Lung (tissue), 11 donors: ENCODE measurements at regions not wholly inside any gene's neighbourhood (a gene's known extent, or its start where the extent isn't known, plus 50 kb on each side); places are given as distances from the start of the nearest gene placed in this dataset.

Experiments
- ATAC-seq: fragments of 200-7000 bp; cut with Tn5 transposase; one replicate; pipeline ENCODE4 v1.9.1; 2020; ENCODE audit warnings: moderate number of reproducible peaks; ENCODE audit not compliant: insufficient read depth, low FRiP score
- DNase-seq, 3 donors: peaks; one replicate each; pipeline ENCODE4 v3.0.0-alpha.2; 2013 to 2017
- H3K27ac ChIP-seq, 2 donors: one replicate each; pipeline ENCODE4 v1.5.1; 2013; ENCODE audit warnings: mild to moderate bottlenecking in 2 of 2, moderate library complexity in 2 of 2, control low read depth in 1 of 2, inconsistent platforms in 1 of 2, low read depth in 1 of 2, low read length in 1 of 2
- H3K27me3 ChIP-seq, 3 donors: one replicate each; pipeline ENCODE4 v1.5.1; 2013; ENCODE audit warnings: low read length in 2 of 3; ENCODE audit not compliant: control insufficient read depth in 3 of 3, insufficient read depth in 3 of 3
- H3K36me3 ChIP-seq, 4 donors: one replicate each; pipeline ENCODE4 v1.5.1; 2013; ENCODE audit warnings: low read length in 4 of 4, mild to moderate bottlenecking in 1 of 4, moderate library complexity in 1 of 4; ENCODE audit not compliant: control insufficient read depth in 4 of 4, insufficient read depth in 4 of 4
- H3K4me1 ChIP-seq, 5 donors: one replicate each; pipeline ENCODE4 v1.5.1; 2013; ENCODE audit warnings: low read length in 5 of 5, mild to moderate bottlenecking in 2 of 5, moderate library complexity in 1 of 5; ENCODE audit not compliant: control insufficient read depth in 5 of 5, insufficient read depth in 5 of 5
- H3K4me3 ChIP-seq: one replicate; pipeline ENCODE4 v1.5.1; 2013; ENCODE audit warnings: mild to moderate bottlenecking, control low read depth, moderate library complexity
- H3K9ac ChIP-seq, 2 donors: one replicate each; pipeline ENCODE4 v1.5.1; 2013; ENCODE audit warnings: low read length in 2 of 2, control low read depth in 1 of 2; ENCODE audit not compliant: insufficient read depth in 1 of 2
- H3K9me3 ChIP-seq, 4 donors: one replicate each; pipeline ENCODE4 v1.5.1; 2013; ENCODE audit warnings: low read length in 3 of 4, mild to moderate bottlenecking in 1 of 4, moderate library complexity in 1 of 4; ENCODE audit not compliant: control insufficient read depth in 4 of 4, insufficient read depth in 3 of 4
- WGBS, 2 donors: extraction: QIAGEN DNeasy Blood & Tissue Kit; methylation state at CpG; one replicate each; pipeline ENCODE4 v1.1.7; 2013; 5-methylcytosine and 5-hydroxymethylcytosine counted together
- TF ChIP-seq, protein P1 (sequence below): IDR thresholded peaks from 2 replicates; pipeline ENCODE4 v1.5.1; 2012; ENCODE audit warnings: mild to moderate bottlenecking; ENCODE audit errors: control extremely low read depth, extremely low read depth
- donor health status: control.
- donor health status: control.
- donor health status: Bipolar disorder and iron deficiency.
- donor health status: healthy.
- donor health status: DM: yes; HTN: yes; CAD: no.

DNA sequence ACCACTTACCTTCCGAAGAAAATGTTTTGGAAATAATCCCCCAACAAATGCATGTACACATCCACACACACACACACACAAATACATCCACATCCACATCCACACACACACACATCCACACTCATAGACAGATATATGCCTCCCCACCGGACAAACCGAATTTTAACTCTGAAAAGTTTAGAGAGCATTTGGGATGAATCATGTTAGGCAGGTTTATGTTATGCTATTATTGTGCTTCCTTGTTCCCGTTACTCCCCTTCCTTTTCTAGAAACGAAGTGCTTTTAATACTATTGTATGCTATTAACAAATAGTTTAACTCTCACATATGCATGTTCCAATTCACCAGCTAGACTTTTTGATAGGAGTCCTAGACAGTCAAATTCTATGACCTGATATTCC lies 91.5 kb downstream of the FAS start:
- TF ChIP-seq, protein P1, sequence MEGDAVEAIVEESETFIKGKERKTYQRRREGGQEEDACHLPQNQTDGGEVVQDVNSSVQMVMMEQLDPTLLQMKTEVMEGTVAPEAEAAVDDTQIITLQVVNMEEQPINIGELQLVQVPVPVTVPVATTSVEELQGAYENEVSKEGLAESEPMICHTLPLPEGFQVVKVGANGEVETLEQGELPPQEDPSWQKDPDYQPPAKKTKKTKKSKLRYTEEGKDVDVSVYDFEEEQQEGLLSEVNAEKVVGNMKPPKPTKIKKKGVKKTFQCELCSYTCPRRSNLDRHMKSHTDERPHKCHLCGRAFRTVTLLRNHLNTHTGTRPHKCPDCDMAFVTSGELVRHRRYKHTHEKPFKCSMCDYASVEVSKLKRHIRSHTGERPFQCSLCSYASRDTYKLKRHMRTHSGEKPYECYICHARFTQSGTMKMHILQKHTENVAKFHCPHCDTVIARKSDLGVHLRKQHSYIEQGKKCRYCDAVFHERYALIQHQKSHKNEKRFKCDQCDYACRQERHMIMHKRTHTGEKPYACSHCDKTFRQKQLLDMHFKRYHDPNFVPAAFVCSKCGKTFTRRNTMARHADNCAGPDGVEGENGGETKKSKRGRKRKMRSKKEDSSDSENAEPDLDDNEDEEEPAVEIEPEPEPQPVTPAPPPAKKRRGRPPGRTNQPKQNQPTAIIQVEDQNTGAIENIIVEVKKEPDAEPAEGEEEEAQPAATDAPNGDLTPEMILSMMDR: no peak
- ATAC-seq (no peak), DNase-seq (no peak)
- Histone ChIP-seq H3K36me3 (no peaks in the 10 kb centered on the region), H3K4me3 (no peak overlapping the region), H3K4me1 (peaks cover 0 to 2% (median under 1%) of the 10 kb centered on the region in 5 donors), H3K9ac (no peak overlapping the region), H3K27me3 (no peaks in the 10 kb centered on the region), H3K27ac (no peak overlapping the region), H3K9me3 (no peaks in the 10 kb centered on the region)
- WGBS, 2 donors: 63 to 69% methylated on average over 5 of the region's 5 CpGs

DNA sequence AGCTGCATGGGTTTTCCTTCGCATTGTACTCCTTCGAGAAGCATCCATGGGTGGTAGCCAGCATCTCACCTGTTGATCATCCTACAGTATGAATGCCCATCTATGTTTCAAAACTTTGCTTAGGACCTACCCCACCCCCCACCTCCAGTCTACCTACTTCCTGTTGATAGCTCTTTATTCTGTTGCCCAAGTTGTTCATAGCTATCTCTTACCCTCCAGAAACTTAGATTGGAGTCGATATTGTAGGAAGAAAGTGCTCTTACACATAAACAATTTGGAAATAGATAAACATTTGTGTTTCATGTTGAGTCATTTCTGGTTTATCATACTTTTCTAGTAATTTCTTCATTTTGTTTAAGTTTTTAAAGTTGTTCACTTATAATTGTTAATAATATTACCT lies 90.1 kb downstream of the FAS start:
- ATAC-seq (no peak), DNase-seq (no peak)
- Histone ChIP-seq H3K9ac (no peak overlapping the region), H3K27ac (no peak overlapping the region), H3K4me1 (peaks cover 0 to 2% (median 0%) of the 10 kb centered on the region in 5 donors), H3K9me3 (no peaks in the 10 kb centered on the region), H3K4me3 (no peak overlapping the region), H3K36me3 (no peaks in the 10 kb centered on the region), H3K27me3 (no peaks in the 10 kb centered on the region)
- 62 to 64% methylated on average over 3 of the region's 3 CpGs for WGBS, 2 donors
- TF ChIP-seq, protein P1: no peak

DNA sequence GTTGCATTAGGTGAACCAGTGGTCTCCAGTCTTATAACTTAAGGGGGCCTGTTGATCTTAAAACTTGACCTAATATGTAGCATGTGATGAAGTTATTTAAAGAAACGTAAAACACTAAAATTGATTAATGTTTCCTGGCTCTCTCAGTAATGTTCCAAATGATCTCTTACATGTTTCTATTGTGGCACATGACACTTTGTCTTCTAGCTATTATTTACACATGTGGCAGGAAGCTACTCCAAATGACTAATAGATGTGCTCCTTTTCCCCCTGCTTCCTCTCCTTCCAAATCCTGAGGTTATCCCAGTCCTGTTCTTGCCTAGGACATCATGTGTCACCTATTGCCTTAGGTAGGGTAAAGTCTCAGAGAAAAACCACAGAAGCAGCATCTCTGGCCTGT lies 89.4 kb downstream of the FAS start:
- Histone ChIP-seq H3K4me1 (peaks cover 0 to 2% (median 0%) of the 10 kb centered on the region in 5 donors), H3K36me3 (no peaks in the 10 kb centered on the region), H3K4me3 (no peak overlapping the region), H3K27ac (no peak overlapping the region), H3K27me3 (no peaks in the 10 kb centered on the region), H3K9me3 (no peaks in the 10 kb centered on the region), H3K9ac (no peak overlapping the region)
- DNase-seq (no peak), ATAC-seq (no peak)
- TF ChIP-seq, protein P1: no peak
- WGBS, 2 donors: 69 to 91% methylated on average over 1 of the region's 1 CpG
